Fibroblast of the aortic adventitia (primary cell): ENCODE measurements at regions not wholly inside any gene's neighbourhood (a gene's known extent, or its start where the extent isn't known, plus 50 kb on each side); places are given as distances from the start of the nearest gene placed in this dataset.
A peak's percentile ranks its signal among the peaks of the same experiment; 100 is the strongest.

Experiments used
- DNase-seq: peaks from one replicate; pipeline ENCODE4 v3.0.0-alpha.2; 2010; ENCODE audit warnings: low read depth
- H3K4me3 ChIP-seq: 2 replicates; pipeline ENCODE4 v1.5.1; 2011; ENCODE audit warnings: low read depth, mild to moderate bottlenecking, control low read depth, low read length, moderate library complexity
- TF ChIP-seq, protein P1 (sequence below): IDR thresholded peaks from 2 replicates; pipeline ENCODE4 v1.5.1; 2011; ENCODE audit warnings: mild to moderate bottlenecking, low read length, control low read depth, inconsistent platforms; ENCODE audit not compliant: insufficient read depth

- DNase-seq, result peak; percentile 80
- H3K4me3 ChIP-seq, result no peak overlapping the region
- TF ChIP-seq, protein P1, sequence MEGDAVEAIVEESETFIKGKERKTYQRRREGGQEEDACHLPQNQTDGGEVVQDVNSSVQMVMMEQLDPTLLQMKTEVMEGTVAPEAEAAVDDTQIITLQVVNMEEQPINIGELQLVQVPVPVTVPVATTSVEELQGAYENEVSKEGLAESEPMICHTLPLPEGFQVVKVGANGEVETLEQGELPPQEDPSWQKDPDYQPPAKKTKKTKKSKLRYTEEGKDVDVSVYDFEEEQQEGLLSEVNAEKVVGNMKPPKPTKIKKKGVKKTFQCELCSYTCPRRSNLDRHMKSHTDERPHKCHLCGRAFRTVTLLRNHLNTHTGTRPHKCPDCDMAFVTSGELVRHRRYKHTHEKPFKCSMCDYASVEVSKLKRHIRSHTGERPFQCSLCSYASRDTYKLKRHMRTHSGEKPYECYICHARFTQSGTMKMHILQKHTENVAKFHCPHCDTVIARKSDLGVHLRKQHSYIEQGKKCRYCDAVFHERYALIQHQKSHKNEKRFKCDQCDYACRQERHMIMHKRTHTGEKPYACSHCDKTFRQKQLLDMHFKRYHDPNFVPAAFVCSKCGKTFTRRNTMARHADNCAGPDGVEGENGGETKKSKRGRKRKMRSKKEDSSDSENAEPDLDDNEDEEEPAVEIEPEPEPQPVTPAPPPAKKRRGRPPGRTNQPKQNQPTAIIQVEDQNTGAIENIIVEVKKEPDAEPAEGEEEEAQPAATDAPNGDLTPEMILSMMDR, result no peak
Observed at GRCh38 chrX:115449742-115450141, 111.2 kb upstream of the PLS3 start.

GRCh38 chrX:115452251-115452650, 108.7 kb upstream of the PLS3 start:
- no peak overlapping the region for H3K4me3 ChIP-seq
- TF ChIP-seq, protein P1, result no peak
- peak; percentile 77 for DNase-seq

DNA sequence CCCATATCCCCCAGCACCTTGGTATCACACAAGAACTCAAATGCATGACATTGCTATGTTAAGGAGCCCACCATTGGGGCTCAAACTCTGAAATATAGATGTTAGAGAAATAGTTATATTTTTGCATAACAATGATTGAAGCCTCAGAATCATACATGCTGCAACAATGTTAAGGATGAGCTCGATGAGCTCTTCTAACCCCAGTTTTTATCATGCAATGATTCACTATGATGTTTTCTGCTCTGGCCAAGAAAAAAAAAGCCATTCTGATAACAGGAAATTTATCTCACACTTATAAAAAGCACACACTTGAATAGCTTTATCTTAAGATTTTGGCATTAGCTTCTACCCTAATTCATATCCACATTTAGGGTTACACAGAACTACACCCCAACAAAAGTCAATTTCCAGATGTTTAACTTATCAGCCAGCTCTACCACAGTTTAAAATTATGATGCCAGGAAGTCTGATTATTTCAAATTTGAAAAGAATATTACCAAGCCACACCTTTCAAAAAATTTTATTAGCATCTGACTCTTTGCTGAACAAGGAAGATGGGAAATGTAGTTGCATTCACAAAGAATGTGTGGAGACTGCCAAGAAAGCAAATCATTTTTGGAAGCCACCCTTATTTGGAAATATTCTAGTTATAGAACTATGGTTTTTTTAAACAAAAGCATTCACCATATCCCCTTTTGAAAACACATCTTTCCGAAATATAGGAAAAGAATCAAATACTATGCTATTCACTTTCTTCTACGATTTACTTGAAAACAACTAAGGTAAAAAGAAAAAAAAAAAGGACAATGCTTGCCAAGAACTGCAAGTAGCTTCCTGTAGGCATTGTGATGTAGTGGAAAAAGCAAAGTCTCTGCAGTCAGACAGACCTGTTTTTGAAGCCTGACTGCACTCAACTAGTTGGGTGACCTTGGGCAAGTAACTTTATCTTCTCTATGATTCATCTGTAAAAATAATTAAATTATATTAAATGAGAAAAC, 100.8 kb upstream of the PLS3 start:
- peak; percentile 85 for DNase-seq
- TF ChIP-seq, protein P1, result no peak
- no peak overlapping the region for H3K4me3 ChIP-seq

DNA sequence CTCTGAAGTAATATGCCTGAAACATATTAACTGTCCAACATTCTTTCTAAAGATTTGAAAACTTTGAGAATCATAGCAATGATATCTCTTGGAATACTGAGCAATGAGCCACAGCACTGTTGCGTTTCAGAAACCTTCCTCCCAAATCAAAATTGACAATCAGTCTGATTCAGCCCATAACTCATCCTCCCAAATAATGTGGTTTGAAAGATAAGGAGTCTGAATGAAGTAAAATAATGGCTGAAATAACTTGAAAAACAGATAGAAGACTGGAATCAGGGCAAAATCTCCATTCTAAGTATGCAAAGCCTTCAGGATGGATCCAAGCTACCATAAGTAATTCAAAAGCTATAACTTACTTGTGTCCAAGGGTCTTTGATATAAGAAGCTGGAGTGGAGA, 98.6 kb upstream of the PLS3 start:
- no peak overlapping the region for H3K4me3 ChIP-seq
- peak; percentile 90 for DNase-seq
- TF ChIP-seq, protein P1, result no peak

- TF ChIP-seq, protein P1, result no peak
- H3K4me3 ChIP-seq, result no peak overlapping the region
- DNase-seq, result no peak
Observed at GRCh38 chrX:115467961-115468360, 93.0 kb upstream of the PLS3 start.

DNA sequence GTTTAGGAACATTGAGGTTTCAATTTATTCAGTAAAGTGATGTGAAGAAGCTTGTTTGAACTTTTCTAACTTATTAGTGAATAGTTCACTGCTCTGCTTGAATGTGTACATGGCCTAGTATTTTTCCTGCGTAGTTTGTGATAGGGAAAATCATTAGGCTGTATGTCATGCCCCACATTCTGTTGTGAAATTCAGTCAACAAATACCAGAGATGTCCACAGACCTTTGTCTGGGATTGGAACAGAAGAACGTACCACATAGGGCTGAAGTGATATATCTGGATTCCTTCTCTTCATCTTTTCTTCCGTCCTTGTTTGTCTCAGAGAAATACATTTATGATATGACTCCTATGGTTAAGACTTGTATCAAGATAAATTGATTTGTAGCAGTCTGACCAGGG, 88.8 kb upstream of the PLS3 start:
- H3K4me3 ChIP-seq, result no peak overlapping the region
- TF ChIP-seq, protein P1, result no peak
- DNase-seq, result no peak
